ENCODE measurements at regions not wholly inside any gene's neighbourhood (a gene's known extent, or its start where the extent isn't known, plus 50 kb on each side); places are given as distances from the start of the nearest gene placed in this dataset.

GRCh38 chrY:19869715-19870114, 125.2 kb upstream of the KDM5D start:
- TF ChIP-seq, protein P1, sequence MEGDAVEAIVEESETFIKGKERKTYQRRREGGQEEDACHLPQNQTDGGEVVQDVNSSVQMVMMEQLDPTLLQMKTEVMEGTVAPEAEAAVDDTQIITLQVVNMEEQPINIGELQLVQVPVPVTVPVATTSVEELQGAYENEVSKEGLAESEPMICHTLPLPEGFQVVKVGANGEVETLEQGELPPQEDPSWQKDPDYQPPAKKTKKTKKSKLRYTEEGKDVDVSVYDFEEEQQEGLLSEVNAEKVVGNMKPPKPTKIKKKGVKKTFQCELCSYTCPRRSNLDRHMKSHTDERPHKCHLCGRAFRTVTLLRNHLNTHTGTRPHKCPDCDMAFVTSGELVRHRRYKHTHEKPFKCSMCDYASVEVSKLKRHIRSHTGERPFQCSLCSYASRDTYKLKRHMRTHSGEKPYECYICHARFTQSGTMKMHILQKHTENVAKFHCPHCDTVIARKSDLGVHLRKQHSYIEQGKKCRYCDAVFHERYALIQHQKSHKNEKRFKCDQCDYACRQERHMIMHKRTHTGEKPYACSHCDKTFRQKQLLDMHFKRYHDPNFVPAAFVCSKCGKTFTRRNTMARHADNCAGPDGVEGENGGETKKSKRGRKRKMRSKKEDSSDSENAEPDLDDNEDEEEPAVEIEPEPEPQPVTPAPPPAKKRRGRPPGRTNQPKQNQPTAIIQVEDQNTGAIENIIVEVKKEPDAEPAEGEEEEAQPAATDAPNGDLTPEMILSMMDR (IDR thresholded peaks at IDR 0.05): no peak
- TF ChIP-seq POLR2A (IDR thresholded peaks at IDR 0.05): no peak
- no peak for TF ChIP-seq EP300 (IDR thresholded peaks at IDR 0.05)

Measured in tibial nerve (tissue), 4 donors.